H9 (cell line): ENCODE measurements at regions not wholly inside any gene's neighbourhood (a gene's known extent, or its start where the extent isn't known, plus 50 kb on each side); places are given as distances from the start of the nearest gene placed in this dataset.

ENCODE experiments used
- DNase-seq: peaks from one replicate; pipeline ENCODE4 v3.0.0-alpha.2; 2017
- H2AFZ ChIP-seq: one replicate; pipeline ENCODE4 v1.6.1; 2013; ENCODE audit warnings: mild to moderate bottlenecking, low read length, control low read depth, moderate library complexity
- H2AK5ac ChIP-seq: 2 replicates; pipeline ENCODE4 v1.6.1; 2013; ENCODE audit warnings: low read length, control low read depth, mixed read lengths; ENCODE audit not compliant: insufficient read length
- H2BK120ac ChIP-seq: one replicate; pipeline ENCODE4 v1.6.1; 2013; ENCODE audit warnings: low read depth, mild to moderate bottlenecking, low read length, control low read depth, inconsistent platforms; ENCODE audit not compliant: poor library complexity, severe bottlenecking
- H2BK12ac ChIP-seq: 2 replicates; pipeline ENCODE4 v1.6.1; 2013; ENCODE audit warnings: low read length, control low read depth, mixed read lengths, low read depth; ENCODE audit not compliant: insufficient read length
- H2BK15ac ChIP-seq: 2 replicates; pipeline ENCODE4 v1.6.1; 2013; ENCODE audit warnings: low read depth, low read length, control low read depth
- H2BK20ac ChIP-seq: one replicate; pipeline ENCODE4 v1.6.1; 2013; ENCODE audit warnings: low read depth, mild to moderate bottlenecking, low read length, control low read depth, inconsistent platforms; ENCODE audit not compliant: poor library complexity, severe bottlenecking
- H2BK5ac ChIP-seq: 2 replicates; pipeline ENCODE4 v1.6.1; 2013; ENCODE audit warnings: low read length, control low read depth, mixed read lengths; ENCODE audit not compliant: insufficient read length
- H3K14ac ChIP-seq: 2 replicates; pipeline ENCODE4 v1.6.1; 2013; ENCODE audit warnings: low read length, control low read depth; ENCODE audit not compliant: insufficient read depth
- H3K18ac ChIP-seq: 2 replicates; pipeline ENCODE4 v1.6.1; 2013; ENCODE audit warnings: low read depth, mild to moderate bottlenecking, mixed read lengths, low read length, control low read depth; ENCODE audit not compliant: insufficient read length
- H3K23ac ChIP-seq: 2 replicates; pipeline ENCODE4 v1.6.1; 2013; ENCODE audit warnings: low read length, control low read depth, mixed read lengths, low read depth; ENCODE audit not compliant: insufficient read length
- H3K23me2 ChIP-seq: 2 replicates; pipeline ENCODE4 v1.6.1; 2013; ENCODE audit warnings: low read depth, mild to moderate bottlenecking, mixed read lengths, low read length, control low read depth; ENCODE audit not compliant: insufficient read length, poor library complexity, severe bottlenecking
- H3K27ac ChIP-seq: 2 replicates; pipeline ENCODE4 v1.5.1; 2013; ENCODE audit warnings: low read length, control low read depth, mixed read lengths, low read depth; ENCODE audit not compliant: insufficient read length
- H3K27me3 ChIP-seq: 2 replicates; pipeline ENCODE4 v1.6.1; 2013; ENCODE audit warnings: low read length, control low read depth, inconsistent platforms; ENCODE audit not compliant: insufficient read depth
- H3K4ac ChIP-seq: 2 replicates; pipeline ENCODE4 v1.6.1; 2013; ENCODE audit warnings: low read depth, mild to moderate bottlenecking, control low read depth, inconsistent platforms, low read length, moderate library complexity
- H3K4me1 ChIP-seq: 2 replicates; pipeline ENCODE4 v1.6.1; 2013; ENCODE audit warnings: low read length, control low read depth, inconsistent platforms; ENCODE audit not compliant: insufficient read depth
- H3K4me2 ChIP-seq: 2 replicates; pipeline ENCODE4 v1.6.1; 2013; ENCODE audit warnings: low read length, control low read depth, mixed read lengths; ENCODE audit not compliant: insufficient read length, insufficient read depth
- H3K56ac ChIP-seq: 2 replicates; pipeline ENCODE4 v1.6.1; 2013; ENCODE audit warnings: low read depth, mild to moderate bottlenecking, mixed read lengths, low read length, control low read depth; ENCODE audit not compliant: insufficient read length
- H3K79me1 ChIP-seq: 2 replicates; pipeline ENCODE4 v1.6.1; 2013; ENCODE audit warnings: low read depth, mild to moderate bottlenecking, moderate library complexity, low read length, control low read depth, inconsistent platforms; ENCODE audit not compliant: insufficient read depth, poor library complexity, severe bottlenecking
- H3K79me2 ChIP-seq: 2 replicates; pipeline ENCODE4 v1.6.1; 2013; ENCODE audit warnings: low read length, control low read depth, inconsistent platforms; ENCODE audit not compliant: insufficient read depth
- H3K9ac ChIP-seq: 2 replicates; pipeline ENCODE4 v1.6.1; 2013; ENCODE audit warnings: low read length, control low read depth, mixed read lengths; ENCODE audit not compliant: insufficient read length; ENCODE audit errors: extremely low read depth
- H3K9me3 ChIP-seq: one replicate; pipeline ENCODE4 v1.6.1; 2013; ENCODE audit warnings: low read depth, low read length, inconsistent platforms; ENCODE audit not compliant: control insufficient read depth
- H3T11ph ChIP-seq: one replicate; pipeline ENCODE4 v1.6.1; 2013; ENCODE audit warnings: mild to moderate bottlenecking, low read length, control low read depth, inconsistent platforms
- H4K20me1 ChIP-seq: one replicate; pipeline ENCODE4 v1.6.1; 2013; ENCODE audit not compliant: control insufficient read depth, insufficient read length, insufficient read depth
- H4K5ac ChIP-seq: 2 replicates; pipeline ENCODE4 v1.6.1; 2013; ENCODE audit warnings: low read depth, mild to moderate bottlenecking, mixed read lengths, low read length, control low read depth; ENCODE audit not compliant: insufficient read length
- H4K8ac ChIP-seq: replicated peaks from 2 replicates; pipeline ENCODE4 v1.6.1; 2013; ENCODE audit warnings: low read length, control low read depth, mixed read lengths, low read depth; ENCODE audit not compliant: insufficient read length
- H4K91ac ChIP-seq: 2 replicates; pipeline ENCODE4 v1.6.1; 2013; ENCODE audit warnings: low read depth, mild to moderate bottlenecking, moderate library complexity, mixed read lengths, low read length, control low read depth; ENCODE audit not compliant: insufficient read length
- H3K27ac Mint-ChIP-seq, 3 experiments: 2 replicates in 2 of 3; 3 replicates in 1 of 3; pipeline ENCODE4 v1.8.0; 2020 to 2021; ENCODE audit warnings: mixed read lengths in 3 of 3, mild to moderate bottlenecking in 1 of 3, moderate library complexity in 1 of 3
- H3K27me3 Mint-ChIP-seq: 2 replicates; pipeline ENCODE4 v1.8.0; 2021; ENCODE audit warnings: low read depth, mild to moderate bottlenecking, moderate library complexity, mixed read lengths
- H3K36me3 Mint-ChIP-seq, 3 experiments: 2 replicates in 2 of 3; 3 replicates in 1 of 3; pipeline ENCODE4 v1.8.0; 2020 to 2021; ENCODE audit warnings: low read depth in 3 of 3, mixed read lengths in 3 of 3; ENCODE audit not compliant: insufficient read depth in 1 of 3
- H3K4me1 Mint-ChIP-seq, 2 experiments: 2 replicates each; pipeline ENCODE4 v1.8.0; 2020; ENCODE audit warnings: mixed read lengths in 2 of 2
- H3K4me3 Mint-ChIP-seq, 2 experiments: 2 replicates in 1 of 2; 3 replicates in 1 of 2; pipeline ENCODE4 v1.8.0; 2020 to 2021; ENCODE audit warnings: mild to moderate bottlenecking in 2 of 2, mixed read lengths in 2 of 2, moderate library complexity in 1 of 2
- H3K9me3 Mint-ChIP-seq, 2 experiments: 2 replicates in 1 of 2; 3 replicates in 1 of 2; pipeline ENCODE4 v1.8.0; 2020; ENCODE audit warnings: mild to moderate bottlenecking in 2 of 2, mixed read lengths in 2 of 2, moderate library complexity in 1 of 2
- WGBS: extraction: QIAGEN DNeasy Blood & Tissue Kit; methylation state at CpG from one replicate; pipeline ENCODE4 v1.1.7; 2013; ENCODE audit warnings: missing lambda C conversion rate, low lambda C conversion rate, mixed read lengths; ENCODE audit not compliant: insufficient read length; ENCODE audit errors: extremely low coverage; 5-methylcytosine and 5-hydroxymethylcytosine counted together
- TF ChIP-seq, protein P1 (sequence below): fragments of 200-600 bp; sonication (generic); conservative IDR thresholded peaks from 3 replicates; pipeline ENCODE4 v1.8.0; 2021; ENCODE audit warnings: antibody characterized with exemption, mild to moderate bottlenecking

DNA sequence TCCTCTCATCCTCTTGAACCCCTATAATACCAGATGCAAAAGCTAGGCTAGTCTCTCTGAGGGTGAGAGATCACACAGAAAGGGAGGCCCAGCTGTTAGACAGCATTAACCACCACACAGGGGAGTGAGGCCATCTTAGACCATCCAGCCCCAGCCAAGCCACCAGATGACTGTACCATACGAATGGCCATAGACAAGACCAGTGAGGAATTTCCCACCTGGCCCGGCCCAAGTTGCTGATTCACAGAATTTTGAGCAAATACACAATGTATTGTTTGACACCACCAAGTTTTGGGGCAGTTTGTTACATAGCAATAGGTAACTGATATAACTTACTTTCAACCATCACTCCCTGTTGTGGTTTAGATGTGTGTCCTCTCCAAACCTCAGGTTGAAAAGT is 98.2 kb upstream of the CTNNA2 start:
- H3K18ac ChIP-seq: no peak overlapping the region
- H3K23me2 ChIP-seq: no peaks in the 10 kb centered on the region
- H2BK12ac ChIP-seq: no peak overlapping the region
- no peak overlapping the region for H2BK5ac ChIP-seq
- H3T11ph ChIP-seq: no peak overlapping the region
- DNase-seq: no peak
- no peak overlapping the region for H4K5ac ChIP-seq
- H4K91ac ChIP-seq: no peak overlapping the region
- no peak overlapping the region for H2BK15ac ChIP-seq
- Mint-ChIP-seq H3K4me1 (peaks cover 6 to 9% of the 10 kb centered on the region in 2 experiments; a peak in 3 of 4 replicates), H3K4me3 (no peak overlapping the region), H3K36me3 (peaks cover 0 to 4% (median 3%) of the 10 kb centered on the region in 3 experiments; a peak in 2 of 7 replicates), H3K27me3 (peaks cover 3% of the 10 kb centered on the region), H3K27ac (no peak overlapping the region; a peak in 1 of 7 replicates), H3K9me3 (peaks cover 0 to 3% of the 10 kb centered on the region in 2 experiments; a peak in 2 of 5 replicates)
- no peaks in the 10 kb centered on the region for H3K79me1 ChIP-seq
- no peak overlapping the region for H2BK120ac ChIP-seq
- no peaks in the 10 kb centered on the region for H4K20me1 ChIP-seq
- no peaks in the 10 kb centered on the region for H3K9me3 ChIP-seq
- H3K4me2 ChIP-seq: no peak overlapping the region
- no peak overlapping the region for H3K9ac ChIP-seq
- H2AFZ ChIP-seq: no peak overlapping the region
- no peak overlapping the region for H3K14ac ChIP-seq
- no peak overlapping the region for H3K23ac ChIP-seq
- H2AK5ac ChIP-seq: no peak overlapping the region
- no peaks in the 10 kb centered on the region for H3K27me3 ChIP-seq
- no peak overlapping the region for H3K27ac ChIP-seq
- no peak overlapping the region for H3K4ac ChIP-seq
- H3K4me1 ChIP-seq: no peaks in the 10 kb centered on the region
- TF ChIP-seq, protein P1, sequence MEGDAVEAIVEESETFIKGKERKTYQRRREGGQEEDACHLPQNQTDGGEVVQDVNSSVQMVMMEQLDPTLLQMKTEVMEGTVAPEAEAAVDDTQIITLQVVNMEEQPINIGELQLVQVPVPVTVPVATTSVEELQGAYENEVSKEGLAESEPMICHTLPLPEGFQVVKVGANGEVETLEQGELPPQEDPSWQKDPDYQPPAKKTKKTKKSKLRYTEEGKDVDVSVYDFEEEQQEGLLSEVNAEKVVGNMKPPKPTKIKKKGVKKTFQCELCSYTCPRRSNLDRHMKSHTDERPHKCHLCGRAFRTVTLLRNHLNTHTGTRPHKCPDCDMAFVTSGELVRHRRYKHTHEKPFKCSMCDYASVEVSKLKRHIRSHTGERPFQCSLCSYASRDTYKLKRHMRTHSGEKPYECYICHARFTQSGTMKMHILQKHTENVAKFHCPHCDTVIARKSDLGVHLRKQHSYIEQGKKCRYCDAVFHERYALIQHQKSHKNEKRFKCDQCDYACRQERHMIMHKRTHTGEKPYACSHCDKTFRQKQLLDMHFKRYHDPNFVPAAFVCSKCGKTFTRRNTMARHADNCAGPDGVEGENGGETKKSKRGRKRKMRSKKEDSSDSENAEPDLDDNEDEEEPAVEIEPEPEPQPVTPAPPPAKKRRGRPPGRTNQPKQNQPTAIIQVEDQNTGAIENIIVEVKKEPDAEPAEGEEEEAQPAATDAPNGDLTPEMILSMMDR: no peak
- no peaks in the 10 kb centered on the region for H3K79me2 ChIP-seq
- H4K8ac ChIP-seq: no peak overlapping the region
- H2BK20ac ChIP-seq: no peak overlapping the region
- H3K56ac ChIP-seq: no peak overlapping the region
- no CpG with 5 or more reads among the region's 2 CpGs for WGBS
